Keratinocyte (primary cell): ENCODE measurements at regions not wholly inside any gene's neighbourhood (a gene's known extent, or its start where the extent isn't known, plus 50 kb on each side); places are given as distances from the start of the nearest gene placed in this dataset.

Source experiments
- DNase-seq: peaks from one replicate; pipeline ENCODE4 v3.0.0-alpha.2; 2011; ENCODE audit warnings: low read depth, missing footprints, low spot score
- FAIRE-seq: peaks from 2 replicates; lab custom pipeline; 2011; peaks lifted over from hg19 to GRCh38; lab: Jason Lieb, UNC
- H2AFZ ChIP-seq: 2 replicates; pipeline ENCODE4 v1.6.0; 2012; ENCODE audit warnings: low read length, control low read depth, inconsistent platforms; ENCODE audit not compliant: control insufficient read depth
- H3K27ac ChIP-seq: 2 replicates; pipeline ENCODE4 v1.5.1; 2011; ENCODE audit warnings: low read length; ENCODE audit not compliant: control insufficient read depth, insufficient read depth
- H3K27me3 ChIP-seq: 3 replicates; pipeline ENCODE4 v1.6.0; 2011; ENCODE audit warnings: low read length; ENCODE audit not compliant: control insufficient read depth, insufficient read depth; ENCODE audit errors: extremely low read depth
- H3K36me3 ChIP-seq, 2 experiments: 2 replicates in 1 of 2; 3 replicates in 1 of 2; pipeline ENCODE4 v1.5.1; 2011; ENCODE audit warnings: low read length in 2 of 2, mild to moderate bottlenecking in 1 of 2; ENCODE audit not compliant: control insufficient read depth in 2 of 2, insufficient read depth in 2 of 2; ENCODE audit errors: extremely low read depth in 1 of 2
- H3K4me1 ChIP-seq: 3 replicates; pipeline ENCODE4 v1.5.1; 2011; ENCODE audit warnings: low read length; ENCODE audit not compliant: control insufficient read depth, insufficient read depth; ENCODE audit errors: extremely low read depth
- H3K4me2 ChIP-seq: 3 replicates; pipeline ENCODE4 v1.6.0; 2011; ENCODE audit warnings: low read depth, low read length; ENCODE audit not compliant: control insufficient read depth, insufficient read depth; ENCODE audit errors: extremely low read depth
- H3K4me3 ChIP-seq, 3 experiments: fragments of 200-600 bp in 1 of 3; sonication (generic) in 1 of 3; 2 replicates in 2 of 3; 3 replicates in 1 of 3; pipeline ENCODE4 v1.5.1; 2011 to 2016; ENCODE audit warnings: low read length in 3 of 3, mild to moderate bottlenecking in 3 of 3, control low read depth in 2 of 3, inconsistent platforms in 1 of 3, low read depth in 1 of 3, mixed read lengths in 1 of 3, mixed run types in 1 of 3, moderate library complexity in 1 of 3; ENCODE audit not compliant: control insufficient read depth in 2 of 3, insufficient read depth in 2 of 3; ENCODE audit errors: extremely low read depth in 1 of 3
- H3K79me2 ChIP-seq: 2 replicates; pipeline ENCODE4 v1.6.0; 2012; ENCODE audit warnings: low read length; ENCODE audit not compliant: control insufficient read depth, insufficient read depth
- H3K9ac ChIP-seq: 3 replicates; pipeline ENCODE4 v1.6.0; 2011; ENCODE audit warnings: low read length; ENCODE audit not compliant: control insufficient read depth, insufficient read depth; ENCODE audit errors: extremely low read depth
- H3K9me1 ChIP-seq: 3 replicates; pipeline ENCODE4 v1.6.0; 2011; ENCODE audit warnings: low read length; ENCODE audit not compliant: control insufficient read depth, insufficient read depth; ENCODE audit errors: extremely low read depth
- H3K9me3 ChIP-seq: 2 replicates; pipeline ENCODE4 v1.5.1; 2012; ENCODE audit warnings: low read depth, low read length; ENCODE audit not compliant: control insufficient read depth
- H4K20me1 ChIP-seq: 3 replicates; pipeline ENCODE4 v1.6.0; 2011; ENCODE audit warnings: low read length; ENCODE audit not compliant: control insufficient read depth, insufficient read depth; ENCODE audit errors: extremely low read depth
- EZH2 ChIP-seq: IDR thresholded peaks from one replicate; pipeline ENCODE4 v1.6.1; 2012; ENCODE audit warnings: inconsistent platforms, mild to moderate bottlenecking, low read length, moderate library complexity
- dilution Hi-C: fragments of 300-500 bp; cut with MboI; formaldehyde crosslinking; loops from one replicate; pipeline ENCODE4 v1.7.0; 2020; ENCODE audit warnings: low sequenced_read_pairs; ENCODE audit not compliant: extremely low pct_ligation_motif_present
- TF ChIP-seq, protein P1 (sequence below), 3 experiments: IDR thresholded peaks in 1 of 3; conservative IDR thresholded peaks in 1 of 3; optimal IDR thresholded peaks in 1 of 3; 2 replicates in 2 of 3; 3 replicates in 1 of 3; pipeline versions ENCODE3 to v1.5.1; 2011; ENCODE audit warnings: low read length in 3 of 3, mild to moderate bottlenecking in 3 of 3, moderate library complexity in 2 of 3, control low read depth in 1 of 3, inconsistent platforms in 1 of 3; ENCODE audit not compliant: insufficient read depth in 2 of 3; ENCODE audit errors: extremely low read depth in 1 of 3

- no peak overlapping the region for H3K4me2 ChIP-seq
- no peak overlapping the region for H3K27ac ChIP-seq
- H3K9me3 ChIP-seq: no peaks in the 10 kb centered on the region
- FAIRE-seq: no peak
- H2AFZ ChIP-seq: peak overlapping the region; percentile 69
- DNase-seq: no peak
- no peaks in the 10 kb centered on the region for H4K20me1 ChIP-seq
- H3K9me1 ChIP-seq: no peaks in the 10 kb centered on the region
- no peak overlapping the region for H3K4me3 ChIP-seq
- no peaks in the 10 kb centered on the region for H3K36me3 ChIP-seq
- H3K27me3 ChIP-seq: no peaks in the 10 kb centered on the region
- TF ChIP-seq, protein P1, sequence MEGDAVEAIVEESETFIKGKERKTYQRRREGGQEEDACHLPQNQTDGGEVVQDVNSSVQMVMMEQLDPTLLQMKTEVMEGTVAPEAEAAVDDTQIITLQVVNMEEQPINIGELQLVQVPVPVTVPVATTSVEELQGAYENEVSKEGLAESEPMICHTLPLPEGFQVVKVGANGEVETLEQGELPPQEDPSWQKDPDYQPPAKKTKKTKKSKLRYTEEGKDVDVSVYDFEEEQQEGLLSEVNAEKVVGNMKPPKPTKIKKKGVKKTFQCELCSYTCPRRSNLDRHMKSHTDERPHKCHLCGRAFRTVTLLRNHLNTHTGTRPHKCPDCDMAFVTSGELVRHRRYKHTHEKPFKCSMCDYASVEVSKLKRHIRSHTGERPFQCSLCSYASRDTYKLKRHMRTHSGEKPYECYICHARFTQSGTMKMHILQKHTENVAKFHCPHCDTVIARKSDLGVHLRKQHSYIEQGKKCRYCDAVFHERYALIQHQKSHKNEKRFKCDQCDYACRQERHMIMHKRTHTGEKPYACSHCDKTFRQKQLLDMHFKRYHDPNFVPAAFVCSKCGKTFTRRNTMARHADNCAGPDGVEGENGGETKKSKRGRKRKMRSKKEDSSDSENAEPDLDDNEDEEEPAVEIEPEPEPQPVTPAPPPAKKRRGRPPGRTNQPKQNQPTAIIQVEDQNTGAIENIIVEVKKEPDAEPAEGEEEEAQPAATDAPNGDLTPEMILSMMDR (optimal IDR thresholded peaks at IDR 0.05 in 1 of 3, IDR thresholded peaks at IDR 0.05 in 1 of 3, conservative IDR thresholded peaks at IDR 0.05 in 1 of 3; ENCODE audit: extremely low read depth in 1 of 3, insufficient read depth in 2 of 3, low read length in 3 of 3): no peak
- no peak for TF ChIP-seq EZH2
- H3K4me1 ChIP-seq: peaks cover 35% of the 10 kb centered on the region
- H3K79me2 ChIP-seq: no peaks in the 10 kb centered on the region
- no peak overlapping the region for H3K9ac ChIP-seq
- dilution Hi-C loops: no loop called here
Observed at GRCh38 chr20:4065391-4065844, 50.1 kb upstream of the RNF24 start.
